CD8-positive, alpha-beta memory T cell (primary cell): ENCODE measurements at regions not wholly inside any gene's neighbourhood (a gene's known extent, or its start where the extent isn't known, plus 50 kb on each side); places are given as distances from the start of the nearest gene placed in this dataset.

Experiments used
- CTCF ChIA-PET: fragments of 350-600 bp; sonication (Branson Sonifier 250); formaldehyde crosslinking; loops from one replicate; lab custom pipeline; 2021; ENCODE audit warnings: antibody characterized with exemption; lab: Charles Lee
- POLR2A ChIA-PET: fragments of 350-600 bp; sonication (Branson Sonifier 250); formaldehyde crosslinking; loops from one replicate; lab custom pipeline; 2021; ENCODE audit warnings: antibody characterized with exemption; lab: Charles Lee
- DNase-seq, 5 donors: peaks; one replicate each; pipeline versions ENCODE4 v3.0.0 to v3.0.0-alpha.2; 2020 to 2022; ENCODE audit warnings: mixed read lengths in 1 of 5
- H3K27ac ChIP-seq: one replicate; pipeline ENCODE4 v1.7.0; 2013; ENCODE audit warnings: low read depth, mild to moderate bottlenecking, low read length, moderate library complexity
- H3K27me3 ChIP-seq: 2 replicates; pipeline ENCODE4 v1.7.0; 2013; ENCODE audit warnings: low read length, mild to moderate bottlenecking; ENCODE audit not compliant: insufficient read depth, poor library complexity, severe bottlenecking
- H3K36me3 ChIP-seq: 2 replicates; pipeline ENCODE4 v1.7.0; 2013; ENCODE audit warnings: mild to moderate bottlenecking, low read length, moderate library complexity; ENCODE audit not compliant: insufficient read depth
- H3K4me1 ChIP-seq: 2 replicates; pipeline ENCODE4 v1.7.0; 2013; ENCODE audit warnings: mild to moderate bottlenecking, low read length, moderate library complexity; ENCODE audit not compliant: insufficient read depth
- H3K4me3 ChIP-seq: 2 replicates; pipeline ENCODE4 v1.7.0; 2013; ENCODE audit warnings: mild to moderate bottlenecking, low read length
- H3K9me3 ChIP-seq: 2 replicates; pipeline ENCODE4 v1.7.0; 2013; ENCODE audit warnings: mild to moderate bottlenecking, low read length
- H3K27ac Mint-ChIP-seq, 8 donors: one replicate each; pipeline ENCODE4 v1.8.0; 2020 to 2021; ENCODE audit warnings: mixed read lengths in 8 of 8, mild to moderate bottlenecking in 6 of 8, inconsistent platforms in 3 of 8, moderate library complexity in 3 of 8
- H3K27me3 Mint-ChIP-seq, 2 donors: one replicate each; pipeline ENCODE4 v1.8.0; 2020 to 2021; ENCODE audit warnings: mixed read lengths in 2 of 2, mild to moderate bottlenecking in 1 of 2, moderate library complexity in 1 of 2
- H3K36me3 Mint-ChIP-seq, 3 donors: one replicate each; pipeline ENCODE4 v1.8.0; 2020 to 2021; ENCODE audit warnings: mixed read lengths in 3 of 3, inconsistent platforms in 1 of 3, mild to moderate bottlenecking in 1 of 3
- H3K4me1 Mint-ChIP-seq, 3 donors: one replicate each; pipeline ENCODE4 v1.8.0; 2020 to 2021; ENCODE audit warnings: mixed read lengths in 3 of 3, inconsistent platforms in 1 of 3, mild to moderate bottlenecking in 1 of 3
- H3K4me3 Mint-ChIP-seq, 7 donors: one replicate each; pipeline ENCODE4 v1.8.0; 2020 to 2021; ENCODE audit warnings: mixed read lengths in 7 of 7, mild to moderate bottlenecking in 6 of 7, moderate library complexity in 4 of 7, inconsistent platforms in 2 of 7
- H3K9me3 Mint-ChIP-seq, 5 donors: one replicate each; pipeline ENCODE4 v1.8.0; 2020 to 2022; ENCODE audit warnings: mixed read lengths in 5 of 5, mild to moderate bottlenecking in 3 of 5, moderate library complexity in 2 of 5, inconsistent platforms in 1 of 5

- ChIA-PET POLR2A (no interaction called here), CTCF (no interaction called here)
- Mint-ChIP-seq H3K27me3 (peaks cover 1 to 3% of the 10 kb centered on the region in 2 donors), H3K36me3 (no peaks in the 10 kb centered on the region), H3K4me3 (no peak overlapping the region), H3K4me1 (peaks cover 0 to 4% (median 0%) of the 10 kb centered on the region in 3 donors), H3K27ac (no peak overlapping the region), H3K9me3 (no peaks in the 10 kb centered on the region)
- H3K27me3 ChIP-seq: no peaks in the 10 kb centered on the region
- H3K27ac ChIP-seq: no peak overlapping the region
- H3K4me1 ChIP-seq: no peaks in the 10 kb centered on the region
- H3K36me3 ChIP-seq: no peaks in the 10 kb centered on the region
- no peaks in the 10 kb centered on the region for H3K9me3 ChIP-seq
- DNase-seq: no peak
- H3K4me3 ChIP-seq: no peak overlapping the region
Measured at GRCh38 chr10:124346831-124347230, 71.9 kb downstream of the OAT start.

- POLR2A ChIA-PET: no interaction called here
Measured at GRCh38 chr10:124345521-124345920, 73.2 kb downstream of the OAT start.

GRCh38 chr10:124344931-124345330, 73.8 kb downstream of the OAT start:
- Mint-ChIP-seq H3K27ac (no peak overlapping the region), H3K9me3 (no peaks in the 10 kb centered on the region), H3K27me3 (peaks cover 1 to 4% of the 10 kb centered on the region in 2 donors), H3K36me3 (no peaks in the 10 kb centered on the region), H3K4me1 (peaks cover 0 to 8% (median 0%) of the 10 kb centered on the region in 3 donors), H3K4me3 (no peak overlapping the region)
- H3K4me3 ChIP-seq: no peak overlapping the region
- no peaks in the 10 kb centered on the region for H3K4me1 ChIP-seq
- H3K27ac ChIP-seq: no peak overlapping the region
- CTCF ChIA-PET: interaction anchor here (1.2 kb wide), 1 partner anchor 44 kb away, joined by 3 read pairs; no protein-coding TSS in a partner anchor
- POLR2A ChIA-PET: no interaction called here
- no peaks in the 10 kb centered on the region for H3K9me3 ChIP-seq
- H3K36me3 ChIP-seq: no peaks in the 10 kb centered on the region
- H3K27me3 ChIP-seq: no peaks in the 10 kb centered on the region
- no peak for DNase-seq

More at GRCh38 chr10:124345521-124345920, 73.2 kb downstream of the OAT start:
- H3K4me1 ChIP-seq: no peaks in the 10 kb centered on the region
- DNase-seq: no peak
- H3K27ac ChIP-seq: no peak overlapping the region
- no peaks in the 10 kb centered on the region for H3K36me3 Mint-ChIP-seq
- CTCF ChIA-PET: interaction anchor here (1.2 kb wide), 1 partner anchor 43 kb away, joined by 3 read pairs; no protein-coding TSS in a partner anchor
- no peak overlapping the region for H3K27ac Mint-ChIP-seq
- peaks cover 1 to 4% of the 10 kb centered on the region in 2 donors for H3K27me3 Mint-ChIP-seq
- no peaks in the 10 kb centered on the region for H3K9me3 ChIP-seq
- H3K27me3 ChIP-seq: no peaks in the 10 kb centered on the region
- no peaks in the 10 kb centered on the region for H3K9me3 Mint-ChIP-seq
- no peak overlapping the region for H3K4me3 ChIP-seq
- no peaks in the 10 kb centered on the region for H3K36me3 ChIP-seq
- peaks cover 0 to 8% (median 0%) of the 10 kb centered on the region in 3 donors for H3K4me1 Mint-ChIP-seq
- H3K4me3 Mint-ChIP-seq: no peak overlapping the region

GRCh38 chr10:124344266-124344590, 74.5 kb downstream of the OAT start:
- Histone ChIP-seq H3K27me3 (no peaks in the 10 kb centered on the region), H3K27ac (no peak overlapping the region), H3K36me3 (no peaks in the 10 kb centered on the region), H3K4me3 (no peak overlapping the region), H3K9me3 (no peaks in the 10 kb centered on the region), H3K4me1 (no peaks in the 10 kb centered on the region)
- peaks cover 0 to 8% (median 0%) of the 10 kb centered on the region in 3 donors for H3K4me1 Mint-ChIP-seq
- ChIA-PET POLR2A (no interaction called here), CTCF (interaction anchor here (1.2 kb wide), 1 partner anchor 45 kb away, joined by 3 read pairs; no protein-coding TSS in a partner anchor)
- H3K4me3 Mint-ChIP-seq: no peak overlapping the region
- no peaks in the 10 kb centered on the region for H3K9me3 Mint-ChIP-seq
- no peak for DNase-seq
- peaks cover 0 to 4% of the 10 kb centered on the region in 2 donors for H3K27me3 Mint-ChIP-seq
- no peaks in the 10 kb centered on the region for H3K36me3 Mint-ChIP-seq
- H3K27ac Mint-ChIP-seq: no peak overlapping the region

GRCh38 chr10:124343351-124344265, 75.1 kb downstream of the OAT start:
- Histone ChIP-seq H3K4me3 (no peak overlapping the region), H3K27me3 (no peaks in the 10 kb centered on the region), H3K9me3 (no peaks in the 10 kb centered on the region), H3K36me3 (no peaks in the 10 kb centered on the region), H3K4me1 (no peaks in the 10 kb centered on the region), H3K27ac (no peak overlapping the region)
- ChIA-PET CTCF (no interaction called here), POLR2A (no interaction called here)
- Mint-ChIP-seq H3K4me3 (peak overlapping the region in 1 of 7 donors; percentile 74), H3K27ac (no peak overlapping the region), H3K27me3 (peaks cover 0 to 4% of the 10 kb centered on the region in 2 donors), H3K9me3 (no peaks in the 10 kb centered on the region), H3K36me3 (no peaks in the 10 kb centered on the region), H3K4me1 (peaks cover 0 to 8% (median 0%) of the 10 kb centered on the region in 3 donors)
- DNase-seq: no peak

- no peak overlapping the region for H3K27ac Mint-ChIP-seq
Measured at GRCh38 chr10:124342821-124343170, 75.9 kb downstream of the OAT start.

GRCh38 chr10:124342136-124342820, 76.4 kb downstream of the OAT start:
- no peaks in the 10 kb centered on the region for H3K9me3 ChIP-seq
- Mint-ChIP-seq H3K4me3 (no peak overlapping the region), H3K4me1 (peaks cover 0 to 8% (median 0%) of the 10 kb centered on the region in 3 donors), H3K9me3 (no peaks in the 10 kb centered on the region), H3K27me3 (peaks cover 2 to 4% of the 10 kb centered on the region in 2 donors), H3K36me3 (no peaks in the 10 kb centered on the region), H3K27ac (peak overlapping the region in 4 of 8 donors; percentile 33 to 61 (median 50))
- ChIA-PET CTCF (no interaction called here), POLR2A (no interaction called here)
- no peaks in the 10 kb centered on the region for H3K27me3 ChIP-seq
- H3K4me1 ChIP-seq: no peaks in the 10 kb centered on the region
- H3K36me3 ChIP-seq: no peaks in the 10 kb centered on the region
- no peak overlapping the region for H3K4me3 ChIP-seq
- DNase-seq: no peak
- no peak overlapping the region for H3K27ac ChIP-seq

More at GRCh38 chr10:124342821-124343170, 75.9 kb downstream of the OAT start:
- Histone ChIP-seq H3K27ac (no peak overlapping the region), H3K27me3 (no peaks in the 10 kb centered on the region), H3K36me3 (no peaks in the 10 kb centered on the region), H3K4me1 (no peaks in the 10 kb centered on the region), H3K9me3 (no peaks in the 10 kb centered on the region), H3K4me3 (no peak overlapping the region)
- no peak overlapping the region for H3K4me3 Mint-ChIP-seq
- ChIA-PET CTCF (no interaction called here), POLR2A (no interaction called here)
- H3K9me3 Mint-ChIP-seq: no peaks in the 10 kb centered on the region
- no peak for DNase-seq
- peaks cover 2 to 4% of the 10 kb centered on the region in 2 donors for H3K27me3 Mint-ChIP-seq
- no peaks in the 10 kb centered on the region for H3K36me3 Mint-ChIP-seq
- H3K4me1 Mint-ChIP-seq: peaks cover 0 to 8% (median 0%) of the 10 kb centered on the region in 3 donors

- Mint-ChIP-seq H3K36me3 (no peaks in the 10 kb centered on the region), H3K4me3 (no peak overlapping the region), H3K27ac (peak overlapping the region in 4 of 8 donors; percentile 33 to 61 (median 50)), H3K27me3 (peaks cover 2 to 4% of the 10 kb centered on the region in 2 donors), H3K4me1 (peaks cover 0 to 8% (median 0%) of the 10 kb centered on the region in 3 donors), H3K9me3 (no peaks in the 10 kb centered on the region)
- no peaks in the 10 kb centered on the region for H3K9me3 ChIP-seq
- no peaks in the 10 kb centered on the region for H3K27me3 ChIP-seq
- CTCF ChIA-PET: no interaction called here
- POLR2A ChIA-PET: no interaction called here
- peak in 2 of 5 donors; percentile 27 to 52 for DNase-seq
- no peaks in the 10 kb centered on the region for H3K4me1 ChIP-seq
- H3K36me3 ChIP-seq: no peaks in the 10 kb centered on the region
- H3K27ac ChIP-seq: no peak overlapping the region
- H3K4me3 ChIP-seq: no peak overlapping the region
Measured at GRCh38 chr10:124341768-124342135, 77.0 kb downstream of the OAT start.
